ENCODE measurements at regions not wholly inside any gene's neighbourhood (a gene's known extent, or its start where the extent isn't known, plus 50 kb on each side); places are given as distances from the start of the nearest gene placed in this dataset.

GRCh38 chr2:215499331-215499730 lies 63.5 kb upstream of the FN1 start:
- no peak for DNase-seq (ENCODE audit: low spot score)

- DNase-seq (ENCODE audit: low spot score) = no peak
Measured at GRCh38 chr2:215498431-215498830, 62.6 kb upstream of the FN1 start.

- no peak for DNase-seq (ENCODE audit: low spot score)
Measured at GRCh38 chr2:215493376-215493775, 57.5 kb upstream of the FN1 start.

DNA sequence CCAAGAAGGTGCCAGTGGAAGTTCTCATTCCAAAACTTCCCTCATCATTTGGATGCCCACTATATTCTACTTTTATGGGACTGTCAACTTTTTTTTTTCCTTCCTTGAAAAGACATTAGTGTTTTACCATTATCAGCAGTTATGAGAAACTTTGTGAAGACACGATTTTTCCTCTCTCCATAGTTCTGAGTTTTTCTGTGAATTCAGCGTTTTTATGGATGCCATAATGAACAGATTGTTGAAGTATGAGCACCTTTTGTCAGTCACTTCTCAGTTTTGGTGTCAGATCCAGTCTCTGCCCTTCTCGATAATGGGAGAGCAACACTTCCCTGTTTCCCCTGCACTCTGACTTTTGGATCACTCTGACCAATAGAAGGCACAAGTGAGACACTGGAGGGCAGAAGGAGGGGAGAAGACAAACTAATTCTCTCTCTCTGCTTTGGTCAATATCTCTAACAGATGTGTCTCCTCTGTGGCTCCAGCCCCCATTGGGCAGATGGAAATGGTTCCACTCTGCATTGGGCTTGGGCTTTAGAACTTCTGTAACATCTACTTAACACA lies 53.5 kb upstream of the FN1 start:
- DNase-seq (ENCODE audit: low spot score) = no peak

DNA sequence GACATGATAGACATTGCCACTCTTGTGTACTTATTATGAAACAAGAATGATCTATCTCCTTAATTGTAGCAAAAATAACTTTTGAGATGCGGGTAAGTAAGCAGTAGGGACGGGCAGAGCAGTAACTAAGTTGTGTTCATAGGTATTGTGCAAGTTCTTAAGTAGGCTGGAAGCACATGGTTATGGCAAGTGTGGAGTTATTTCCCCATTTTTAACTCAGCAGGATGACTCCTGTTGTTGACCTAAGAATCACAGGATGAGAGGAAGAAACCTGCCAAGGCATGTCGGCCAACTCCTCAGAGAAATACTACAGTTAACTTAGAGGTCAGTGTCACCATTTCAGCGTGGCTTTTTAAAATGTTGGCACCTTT lies 51.1 kb upstream of the FN1 start:
- DNase-seq (ENCODE audit: low spot score) = no peak

DNA sequence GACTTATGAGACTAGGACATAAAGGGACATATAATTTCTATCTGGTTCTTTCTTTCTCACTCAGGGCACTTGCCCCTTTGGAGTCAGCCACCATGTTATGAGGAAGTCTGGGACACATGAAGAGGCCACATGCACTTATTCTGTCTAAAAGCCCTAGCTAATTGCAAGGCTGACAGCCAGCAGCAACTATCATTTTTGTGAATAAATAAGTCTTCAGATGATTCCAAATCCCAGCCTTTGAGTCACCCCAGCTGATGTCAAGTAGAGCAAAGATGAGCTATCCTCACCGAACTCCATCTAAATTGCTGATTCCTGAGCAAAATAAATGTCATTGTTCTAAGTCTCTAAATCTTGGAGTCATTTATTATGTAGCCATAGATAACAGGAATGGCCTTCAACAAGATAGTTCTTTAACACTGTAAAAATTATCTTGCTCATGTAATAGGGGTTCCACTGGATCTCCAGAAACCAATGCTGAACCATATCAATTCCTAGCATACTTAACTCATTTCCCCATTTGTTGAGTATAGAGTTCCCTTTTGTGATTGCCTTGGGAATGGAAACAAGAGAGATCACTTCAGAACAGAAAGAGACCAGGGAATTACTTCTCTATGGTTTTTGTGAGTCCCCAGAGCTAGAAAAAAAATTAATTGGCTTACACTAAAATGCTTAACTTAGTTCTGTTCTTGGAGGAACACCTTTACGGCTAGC lies 50.6 kb upstream of the FN1 start:
- DNase-seq (ENCODE audit: low spot score) = no peak
